GM18519 (cell line): ENCODE measurements at regions not wholly inside any gene's neighbourhood (a gene's known extent, or its start where the extent isn't known, plus 50 kb on each side); places are given as distances from the start of the nearest gene placed in this dataset.

Source experiments
- ATAC-seq: cut with Tn5 transposase; IDR thresholded peaks from one replicate; pipeline ENCODE4 v1.9.1; 2021; ENCODE audit warnings: mild to moderate bottlenecking, moderate library complexity; ENCODE audit not compliant: unreplicated experiment, low FRiP score

DNA sequence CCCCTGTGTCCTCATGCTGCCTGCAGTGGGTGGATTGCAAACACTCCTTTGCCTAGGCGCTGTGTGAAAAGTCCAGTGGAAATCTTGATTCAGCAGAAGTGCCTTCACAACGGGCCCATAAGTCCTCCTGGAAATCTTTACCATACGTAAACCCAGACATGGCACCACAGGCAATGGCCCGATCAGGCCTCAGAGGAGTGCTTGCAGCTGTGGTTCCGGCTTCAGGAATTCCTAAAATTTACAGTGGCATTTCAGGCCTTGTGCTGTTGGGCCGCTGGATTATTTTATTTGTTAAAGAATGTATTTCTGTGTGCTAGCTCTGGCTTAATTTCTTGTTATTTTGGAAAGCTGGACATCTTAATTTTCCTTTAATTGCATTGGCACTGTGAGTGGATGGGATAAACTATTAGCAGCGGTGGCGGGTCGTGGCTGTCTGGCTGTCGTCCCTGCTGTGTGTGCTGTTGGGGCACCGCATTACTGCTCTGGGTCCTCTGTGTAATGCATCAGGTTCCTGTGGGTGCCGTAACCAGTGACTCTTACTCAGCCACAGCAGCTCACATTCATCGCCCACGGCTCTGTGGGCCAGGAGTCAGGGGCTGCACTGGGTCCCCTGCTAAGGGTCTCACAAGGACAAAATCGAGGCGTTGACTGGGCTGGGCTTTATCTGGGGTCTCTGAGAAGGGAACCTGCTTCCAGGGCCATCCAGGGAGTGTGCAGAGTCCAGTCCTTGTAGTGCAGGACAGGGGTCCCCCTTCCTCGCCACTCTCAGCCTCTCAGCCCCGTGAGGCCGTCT lies 73.1 kb downstream of the RTP5 start:
- ATAC-seq, result no peak

GRCh38 chr2:241943209-241943850 lies 73.8 kb downstream of the RTP5 start:
- ATAC-seq, result no peak

DNA sequence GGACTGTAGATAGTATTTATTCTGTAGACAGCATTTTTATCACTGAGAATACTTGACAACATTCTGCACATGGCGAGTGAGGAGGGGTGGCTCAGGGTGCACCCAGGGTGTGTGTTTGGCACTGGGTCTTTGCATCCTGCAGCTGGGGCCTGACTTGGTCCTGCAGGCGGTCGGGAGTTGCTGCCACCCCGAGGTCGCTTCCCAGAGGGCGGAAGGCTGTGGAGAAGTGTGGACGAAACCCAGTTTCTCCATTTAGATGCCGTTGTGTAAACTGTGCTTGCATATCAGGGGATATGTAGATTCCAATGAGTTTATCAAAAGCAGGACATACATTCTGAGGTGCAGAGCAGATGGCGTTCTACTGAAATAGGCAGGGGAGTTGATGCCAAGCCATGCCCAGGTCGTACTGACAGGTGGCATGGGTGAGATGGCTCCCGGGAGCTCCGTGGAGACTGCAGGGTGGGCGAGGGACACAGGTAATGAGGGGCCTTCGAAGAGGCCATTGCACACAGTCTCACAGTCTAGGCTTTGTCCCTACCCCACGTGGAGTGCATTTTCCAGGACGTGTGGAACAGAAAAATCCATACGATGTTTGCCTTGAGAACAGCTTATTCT lies 74.5 kb downstream of the RTP5 start:
- ATAC-seq, result no peak

DNA sequence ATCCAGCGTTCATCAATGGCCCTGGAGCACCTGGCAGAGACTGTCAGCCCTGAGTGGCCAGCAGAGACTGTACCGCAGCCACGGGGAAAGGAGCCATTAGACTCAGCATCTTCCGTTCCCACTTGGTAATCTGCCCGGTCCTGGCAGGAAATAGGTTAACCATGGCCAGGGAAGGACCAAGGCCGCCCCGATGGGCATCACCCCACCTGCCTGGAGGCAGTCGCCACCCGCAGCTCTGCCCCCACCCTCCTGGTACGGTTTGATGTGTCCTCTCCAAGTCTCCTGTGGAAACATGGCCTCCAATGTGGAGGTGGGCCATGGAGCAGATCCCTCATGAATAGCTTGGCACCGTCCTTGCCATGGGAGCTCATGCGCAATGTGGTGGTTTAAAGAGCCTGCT lies 75.3 kb downstream of the RTP5 start:
- no peak for ATAC-seq

- no peak for ATAC-seq
These were observed 75.8 kb downstream of the RTP5 start for GRCh38 chr2:241945311-241945710.

- no peak for ATAC-seq
These were observed 76.3 kb downstream of the RTP5 start for GRCh38 chr2:241945803-241946202.

DNA sequence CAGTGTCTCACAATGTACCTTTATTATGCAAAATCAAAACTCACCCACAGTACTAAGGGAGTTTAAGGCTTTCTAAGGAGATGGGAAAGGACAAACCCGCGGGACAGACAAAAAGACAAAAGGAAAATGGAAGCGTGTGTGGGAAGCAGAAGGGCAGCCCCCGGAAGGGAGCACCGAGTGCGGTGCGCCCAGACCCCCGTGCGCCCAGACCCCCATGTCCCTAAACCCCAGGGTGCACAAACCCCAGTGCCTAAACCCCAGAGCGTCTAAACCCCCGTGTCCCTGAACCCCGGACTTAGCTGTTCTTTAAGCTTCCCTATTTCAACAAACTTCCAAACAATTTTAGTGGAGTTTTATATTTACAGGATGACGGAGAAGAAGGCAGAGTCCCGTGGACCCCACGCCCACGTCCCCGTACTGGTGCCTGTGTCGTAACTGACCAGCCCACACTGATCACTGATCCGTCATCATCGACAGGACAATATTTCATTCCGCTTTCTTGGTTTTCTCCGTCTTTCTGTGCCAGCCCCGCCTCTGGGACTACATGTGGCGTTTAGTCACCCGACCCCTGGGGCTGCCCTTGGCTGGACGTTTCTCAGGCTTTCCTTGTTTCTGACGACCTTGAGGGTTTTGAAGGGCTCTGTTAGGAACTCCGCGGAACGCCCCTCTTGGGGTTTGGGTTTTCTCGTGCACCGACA lies 76.9 kb downstream of the RTP5 start:
- no peak for ATAC-seq

- ATAC-seq, result no peak
These were observed 77.4 kb downstream of the RTP5 start for GRCh38 chr2:241947004-241947350.

DNA sequence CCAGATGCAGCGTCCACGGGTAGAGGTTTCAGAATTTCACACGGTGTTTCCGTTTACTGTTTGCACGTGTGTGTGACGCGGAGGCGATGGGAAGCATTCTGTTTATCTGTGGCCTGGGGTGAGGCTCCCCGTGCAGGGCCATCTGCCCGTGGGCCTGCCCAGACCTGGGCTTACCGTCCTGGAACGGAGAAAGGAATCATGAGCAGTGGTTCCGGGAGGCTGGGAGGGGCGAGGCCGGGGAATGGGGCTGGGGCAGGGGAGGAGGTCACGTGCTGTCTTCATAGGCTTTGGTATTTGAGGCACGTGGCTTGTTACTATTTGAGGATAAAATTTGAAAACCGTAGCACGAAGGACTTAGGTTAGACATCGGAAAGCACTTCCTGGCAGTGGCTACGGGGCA lies 77.9 kb downstream of the RTP5 start:
- no peak for ATAC-seq

DNA sequence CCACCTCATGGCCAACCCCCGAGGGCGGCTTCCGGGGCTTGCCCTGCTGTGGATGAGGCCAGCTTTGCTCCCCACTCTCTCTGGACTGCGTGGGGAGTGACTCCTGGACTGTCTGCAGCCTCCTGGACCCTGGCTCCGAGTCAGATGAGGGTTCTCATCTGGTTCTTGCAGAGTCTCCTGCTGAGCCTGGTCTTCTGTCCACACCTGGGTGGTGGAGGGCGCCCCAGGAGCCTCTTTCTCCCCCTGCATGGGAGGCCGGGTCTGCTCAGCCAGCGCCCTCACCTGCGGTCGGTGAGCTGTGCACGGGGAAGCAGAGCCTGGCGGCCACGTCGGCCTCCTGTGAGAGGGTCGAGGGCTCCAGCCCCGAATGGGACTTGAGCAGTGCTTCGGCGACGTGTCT lies 78.3 kb downstream of the RTP5 start:
- no peak for ATAC-seq

DNA sequence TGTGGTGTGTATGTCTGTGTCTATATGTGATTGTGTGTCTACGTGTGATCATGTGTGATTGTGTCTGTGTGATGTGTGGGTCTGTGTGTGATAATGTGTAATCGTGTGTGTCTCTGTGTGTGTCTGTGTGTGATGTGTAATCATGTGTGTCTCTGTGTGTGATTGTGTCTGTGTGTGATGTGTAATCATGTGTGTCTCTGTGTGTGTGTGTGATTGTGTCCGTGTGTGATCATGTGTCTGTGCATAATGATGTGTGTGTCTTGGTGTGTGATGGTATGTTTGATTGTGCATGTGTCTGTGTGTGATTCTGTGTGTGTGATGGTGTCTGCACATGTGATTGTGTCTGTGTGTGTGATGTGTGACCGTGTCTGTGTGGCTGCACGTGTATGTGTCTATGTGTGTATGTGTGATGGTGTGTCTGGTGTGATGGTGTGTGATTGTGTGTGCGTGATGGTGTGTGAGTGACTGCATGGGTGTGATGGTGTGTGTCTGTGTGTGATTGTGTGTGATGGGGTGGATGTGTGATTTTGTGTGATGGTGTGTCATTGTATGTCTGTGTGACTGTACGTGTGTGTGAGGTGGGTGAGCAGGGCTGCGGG lies 78.9 kb downstream of the RTP5 start:
- no peak for ATAC-seq

- ATAC-seq, result no peak
These were observed 79.6 kb downstream of the RTP5 start for GRCh38 chr2:241948901-241949735.

GRCh38 chr2:241949736-241950412 lies 80.3 kb downstream of the RTP5 start:
- ATAC-seq, result no peak

- no peak for ATAC-seq
These were observed 81.1 kb downstream of the RTP5 start for GRCh38 chr2:241950413-241951315.

DNA sequence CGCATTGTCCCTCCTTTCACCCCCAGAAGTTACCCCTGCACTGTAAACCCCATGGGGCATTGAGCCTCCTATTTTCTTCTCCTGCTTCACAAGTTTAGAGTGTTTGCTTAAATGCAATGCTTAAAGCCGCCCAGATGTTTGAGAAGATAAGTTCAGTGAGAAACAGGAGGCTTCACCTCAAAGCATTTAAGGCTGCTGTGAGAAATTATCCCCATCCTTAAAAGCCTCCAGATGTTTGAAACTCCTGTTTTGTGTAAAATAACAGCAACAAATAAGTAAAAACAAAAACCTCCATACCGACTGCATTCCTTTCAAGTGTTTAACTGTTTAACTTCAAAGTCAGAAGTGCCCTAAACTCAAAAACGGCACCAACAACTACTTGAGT lies 81.8 kb downstream of the RTP5 start:
- ATAC-seq, result no peak

DNA sequence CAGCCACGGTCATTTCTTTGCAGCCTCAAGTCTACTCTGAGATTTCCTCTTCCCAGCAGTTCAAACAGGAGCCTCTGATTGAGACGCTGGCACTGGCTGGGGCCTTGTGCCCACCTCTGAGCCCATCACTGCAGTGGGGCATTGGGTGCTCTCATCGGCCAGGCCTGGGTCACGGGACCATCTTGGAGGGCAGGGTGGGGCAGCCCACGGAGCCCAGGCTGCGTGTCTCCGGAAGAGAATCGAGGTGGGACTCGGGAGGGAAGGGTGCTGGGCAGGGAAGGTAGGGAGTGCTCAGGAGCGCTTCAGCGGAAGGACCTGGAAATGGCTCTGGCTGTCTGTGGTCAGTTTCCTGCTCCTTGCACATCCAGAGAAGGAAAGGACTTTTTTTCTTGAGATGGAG lies 82.4 kb downstream of the RTP5 start:
- ATAC-seq, result no peak

- no peak for ATAC-seq
These were observed 83.3 kb downstream of the RTP5 start for GRCh38 chr2:241952816-241953215.

DNA sequence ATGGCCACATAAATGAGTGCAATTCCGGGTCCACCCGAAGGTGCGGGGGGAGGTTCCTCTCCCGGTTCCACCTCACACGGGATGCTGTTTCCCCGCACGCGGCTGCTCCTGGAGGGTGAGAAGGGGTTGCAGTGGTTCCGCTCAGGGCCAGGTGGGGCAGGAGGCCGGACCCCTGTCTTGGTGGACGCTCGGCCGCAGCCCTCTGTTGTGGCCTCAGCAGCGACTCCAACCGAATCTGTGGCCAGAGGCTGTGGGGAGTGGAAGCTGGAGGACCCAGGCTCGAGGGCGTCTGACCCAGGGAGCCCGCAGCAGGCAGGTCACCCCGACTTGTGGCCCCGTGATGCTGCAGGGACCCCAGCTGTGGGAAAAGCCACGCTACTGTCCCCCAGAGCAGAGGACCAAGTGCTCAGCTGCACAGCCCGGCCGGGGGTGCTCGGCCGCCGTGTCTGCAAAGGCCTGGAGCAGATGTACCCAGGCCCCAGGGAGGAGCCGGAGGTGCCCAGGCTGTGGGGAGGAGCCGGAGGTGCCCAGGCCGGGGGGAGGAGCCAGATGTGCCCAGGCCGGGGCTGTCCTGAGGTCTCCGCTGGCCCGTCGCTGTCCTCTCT lies 83.9 kb downstream of the RTP5 start:
- no peak for ATAC-seq
